Pulmonary artery endothelial cell (primary cell): ENCODE measurements at regions not wholly inside any gene's neighbourhood (a gene's known extent, or its start where the extent isn't known, plus 50 kb on each side); places are given as distances from the start of the nearest gene placed in this dataset.

Experiments
- DNase-seq: peaks from one replicate; pipeline ENCODE4 v3.0.0-alpha.2; 2011; ENCODE audit warnings: low read depth, low spot score

DNA sequence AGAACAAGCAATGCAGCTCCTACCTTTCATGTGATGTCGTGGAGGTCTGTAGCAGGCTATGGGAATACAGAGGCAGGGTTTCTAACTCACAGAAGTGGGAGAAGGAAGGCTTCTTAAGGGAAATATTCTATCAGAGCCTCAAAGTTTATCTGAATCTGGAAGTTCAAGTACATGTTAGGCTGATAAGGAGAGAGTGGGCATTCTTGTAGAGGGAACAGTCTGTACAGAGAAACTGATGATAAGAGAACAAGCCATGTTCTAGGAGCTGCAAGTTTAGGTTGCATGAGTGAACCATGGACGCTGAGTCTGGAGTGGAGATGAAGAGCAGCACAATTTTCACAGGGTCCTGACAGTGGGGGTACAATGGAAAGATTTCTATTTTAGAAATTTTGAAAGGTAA, 344.0 kb downstream of the CHRM3 start:
- DNase-seq: no peak

DNA sequence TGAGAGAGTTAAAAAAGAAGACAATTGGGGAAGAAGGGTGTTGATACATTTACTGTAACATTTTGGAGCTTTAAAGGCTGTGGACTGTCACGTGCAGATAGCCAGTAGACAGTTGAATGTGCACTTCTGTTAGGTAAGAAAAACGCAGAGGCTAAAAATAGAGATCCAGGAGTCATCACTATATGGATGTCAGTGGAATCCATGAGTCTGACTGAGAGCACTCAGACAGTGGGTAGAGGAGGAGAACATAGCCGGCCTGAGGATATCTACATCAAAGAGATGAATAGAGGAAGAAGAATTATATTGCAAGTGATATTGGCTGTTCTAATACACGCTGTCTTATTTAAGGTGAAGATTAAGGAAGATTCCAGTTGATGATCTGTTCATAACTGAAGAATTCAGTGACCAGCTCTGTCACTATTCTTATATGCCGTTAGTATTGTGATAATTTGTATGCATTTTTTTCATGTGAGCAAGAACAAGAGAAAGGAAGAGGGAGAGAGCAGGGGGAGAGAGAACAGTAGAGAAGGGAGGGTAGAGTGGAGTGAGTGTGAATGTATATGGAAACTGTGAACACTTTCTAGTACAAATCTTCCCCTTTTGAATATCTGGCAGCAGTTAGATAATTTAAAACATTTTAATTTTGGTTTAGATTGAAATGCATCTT, 344.8 kb downstream of the CHRM3 start:
- DNase-seq: no peak

GRCh38 chr1:239732770-239733169, 346.4 kb downstream of the CHRM3 start:
- DNase-seq: no peak

DNA sequence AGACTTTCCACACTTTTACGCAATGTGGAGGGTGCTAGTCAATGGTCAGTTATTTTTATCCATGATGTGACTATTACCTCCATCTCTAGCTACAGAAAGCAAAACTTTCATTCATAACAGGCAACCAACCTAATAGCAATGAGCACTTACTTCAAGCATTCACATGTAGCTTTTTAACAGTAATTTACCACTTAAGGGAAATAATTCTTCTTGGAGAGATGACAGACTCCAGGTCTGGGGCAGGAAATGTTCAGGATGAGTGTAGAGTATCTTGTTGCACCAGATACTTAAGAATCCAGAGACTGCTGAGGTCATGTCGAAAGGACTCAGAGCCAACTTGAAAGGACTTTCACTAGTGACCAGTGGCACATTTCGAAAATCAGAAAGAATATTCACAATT, 347.6 kb downstream of the CHRM3 start:
- DNase-seq: no peak

GRCh38 chr1:239735111-239735510, 348.7 kb downstream of the CHRM3 start:
- DNase-seq: no peak

- no peak for DNase-seq
These were observed 350.1 kb downstream of the CHRM3 start for GRCh38 chr1:239736479-239736878.

- no peak for DNase-seq
These were observed 352.3 kb upstream of the FMN2 start for GRCh38 chr1:239739375-239739774.

DNA sequence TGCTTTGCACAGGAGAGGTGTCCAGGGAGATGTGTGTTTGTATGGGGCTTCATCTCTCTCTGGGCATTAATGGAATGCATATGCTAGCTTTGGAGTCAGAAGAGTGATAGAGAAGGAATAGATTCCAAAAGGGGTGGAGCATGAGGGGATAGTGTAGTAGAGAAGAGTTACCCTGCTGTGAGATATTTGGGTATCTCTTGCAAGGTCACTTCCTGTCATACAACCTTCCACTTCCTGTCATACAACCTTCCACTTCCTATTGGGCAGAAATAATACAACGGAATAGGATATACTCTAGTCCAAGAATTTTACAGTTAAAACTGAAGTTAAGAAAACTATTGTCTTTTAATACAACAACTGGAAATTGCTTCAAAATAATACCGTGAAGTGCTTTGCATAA, 351.8 kb upstream of the FMN2 start:
- no peak for DNase-seq

GRCh38 chr1:239742416-239743109, 349.1 kb upstream of the FMN2 start:
- no peak for DNase-seq

DNA sequence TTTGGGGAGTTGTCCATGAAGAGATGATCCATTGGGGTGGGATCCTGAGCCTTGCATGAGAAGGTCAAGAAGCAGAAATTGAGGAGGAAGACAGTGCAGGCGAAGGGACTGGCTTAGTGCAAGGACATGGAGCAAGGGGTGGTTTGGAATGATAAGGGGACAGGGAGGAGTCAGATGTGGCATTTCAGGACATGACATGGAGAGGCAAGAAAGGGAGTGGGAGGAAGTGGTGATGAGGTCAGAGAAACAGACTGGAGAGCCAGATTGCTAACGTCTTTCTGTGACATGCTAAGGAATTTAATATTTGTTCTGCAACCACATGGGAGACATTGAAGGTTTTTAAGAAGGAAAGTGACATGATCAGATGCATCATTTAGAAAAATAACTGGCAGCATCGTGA, 346.8 kb upstream of the FMN2 start:
- DNase-seq: no peak

GRCh38 chr1:239755107-239755912, 336.4 kb upstream of the FMN2 start:
- DNase-seq: no peak

DNA sequence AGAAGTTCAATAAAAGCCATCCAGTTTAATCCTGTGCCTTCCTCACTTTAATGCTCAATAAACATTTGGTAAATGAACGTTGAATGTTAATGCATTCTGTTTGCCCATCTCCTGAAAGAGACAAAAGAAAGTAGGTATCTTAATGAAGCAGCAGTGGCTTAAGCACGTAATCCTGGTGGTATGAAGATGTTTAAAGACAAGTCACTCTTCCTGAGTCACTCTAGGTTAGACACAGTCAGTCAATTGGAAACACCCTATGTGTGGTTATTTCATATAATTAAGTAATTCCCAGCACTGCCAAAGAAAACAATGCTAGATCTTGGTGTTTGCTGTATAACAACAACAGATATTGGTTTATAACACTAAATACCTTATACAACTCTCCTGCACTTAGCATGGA, 334.0 kb upstream of the FMN2 start:
- no peak for DNase-seq

- no peak for DNase-seq
These were observed 332.9 kb upstream of the FMN2 start for GRCh38 chr1:239758756-239759155.

DNA sequence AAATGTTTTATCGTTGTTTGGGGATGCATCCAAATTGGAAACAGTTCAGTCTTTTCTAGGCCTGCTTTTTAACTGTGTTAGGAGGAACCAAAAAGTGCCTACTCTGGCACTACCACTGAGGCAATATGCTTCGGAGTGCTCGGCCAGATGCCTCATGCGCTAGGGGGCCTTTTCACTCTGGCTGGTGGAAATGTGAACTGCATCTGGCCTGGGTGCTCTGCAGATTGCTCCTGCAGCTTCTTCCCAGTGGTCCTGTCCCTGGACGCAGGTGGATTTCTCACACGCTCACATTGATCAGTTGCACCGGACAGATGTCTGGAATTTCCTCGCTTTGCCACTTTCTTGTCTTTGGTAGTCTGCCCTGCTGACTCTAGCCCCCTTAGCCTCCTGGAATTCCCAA, 330.2 kb upstream of the FMN2 start:
- no peak for DNase-seq

DNA sequence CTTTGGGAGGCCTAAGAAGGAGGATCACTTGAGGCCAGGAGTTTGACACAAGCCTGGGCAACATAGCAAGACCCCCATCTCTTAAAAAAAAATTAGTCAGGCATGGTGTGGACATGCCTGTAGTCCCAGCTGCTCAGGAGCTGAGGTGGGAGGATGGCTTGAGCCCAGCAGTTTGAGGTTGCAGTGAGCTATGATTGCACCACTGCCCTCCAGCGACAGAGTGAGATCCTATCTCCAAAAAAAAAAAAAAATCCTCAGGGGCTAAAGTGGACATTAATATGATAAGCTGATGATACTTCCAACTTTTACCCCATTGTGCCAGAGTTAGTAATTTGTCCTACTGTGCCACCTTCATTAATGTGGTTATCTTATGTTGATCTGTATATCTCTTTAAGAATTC, 327.8 kb upstream of the FMN2 start:
- DNase-seq: no peak

- DNase-seq: no peak
These were observed 327.1 kb upstream of the FMN2 start for GRCh38 chr1:239764546-239764945.

- no peak for DNase-seq
These were observed 326.5 kb upstream of the FMN2 start for GRCh38 chr1:239765163-239765562.

GRCh38 chr1:239771550-239771949, 320.1 kb upstream of the FMN2 start:
- no peak for DNase-seq

GRCh38 chr1:239772446-239772845, 319.2 kb upstream of the FMN2 start:
- DNase-seq: no peak

GRCh38 chr1:239775466-239775865, 316.2 kb upstream of the FMN2 start:
- DNase-seq: no peak

- DNase-seq: no peak
These were observed 313.4 kb upstream of the FMN2 start for GRCh38 chr1:239778208-239778813.

DNA sequence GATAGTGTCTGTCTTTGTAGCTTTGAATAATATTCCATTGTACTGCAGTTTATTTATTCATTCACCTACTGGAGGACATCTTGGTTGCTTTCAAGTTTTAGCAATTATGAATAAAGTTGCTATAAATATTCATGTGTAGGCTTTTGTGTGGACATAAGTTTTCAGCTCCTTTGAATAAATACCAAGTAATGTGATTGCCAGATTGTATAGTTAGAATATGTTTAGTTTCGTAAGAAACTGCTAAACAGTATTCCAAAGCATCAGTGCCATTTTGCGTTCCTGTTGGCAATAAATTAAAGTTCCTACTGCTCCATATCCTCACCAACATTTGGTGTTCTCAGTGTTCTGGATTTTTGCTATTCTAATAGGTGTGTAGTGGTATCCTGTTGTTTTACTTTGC, 311.7 kb upstream of the FMN2 start:
- no peak for DNase-seq
